PC-3 (cell line): ENCODE measurements at regions not wholly inside any gene's neighbourhood (a gene's known extent, or its start where the extent isn't known, plus 50 kb on each side); places are given as distances from the start of the nearest gene placed in this dataset.

ENCODE experiments used
- ATAC-seq: fragments of 200-7000 bp; cut with Tn5 transposase; 2 replicates; pipeline ENCODE4 v1.9.1; 2020; ENCODE audit warnings: mild to moderate bottlenecking, moderate library complexity
- BruUV-seq: library from RNA; stranded (reverse); fragments of 400-500 nt; replicated peaks from 2 replicates; lab custom pipeline; 2021; lab: Mats Ljungman, UMichigan
- CTCF ChIA-PET: fragments of 300-600 bp; sonication (Branson Sonifier 250); formaldehyde crosslinking; loops from one replicate; lab custom pipeline; 2022; ENCODE audit warnings: antibody characterized with exemption; lab: Charles Lee
- POLR2A ChIA-PET: fragments of 300-600 bp; sonication (Branson Sonifier 250); formaldehyde crosslinking; loops from one replicate; lab custom pipeline; 2022; ENCODE audit warnings: antibody characterized with exemption; ENCODE audit not compliant: unreplicated experiment; lab: Charles Lee
- DNase-seq: peaks from one replicate; pipeline ENCODE4 v3.0.0-alpha.2; 2015
- H2AFZ ChIP-seq: fragments of 300-600 bp; sonication (generic); 2 replicates; pipeline ENCODE4 v1.6.0; 2016; ENCODE audit warnings: antibody characterized with exemption, low read length
- H3F3A ChIP-seq: fragments of 300-600 bp; sonication (generic); one replicate; pipeline ENCODE4 v1.6.0; 2017; ENCODE audit warnings: antibody characterized with exemption, low read length, control low read depth, mild to moderate bottlenecking; ENCODE audit not compliant: unreplicated experiment
- H3K27ac ChIP-seq: fragments of 300-600 bp; sonication (generic); 2 replicates; pipeline ENCODE4 v1.5.1; 2016; ENCODE audit warnings: mild to moderate bottlenecking, low read length
- H3K27me3 ChIP-seq: fragments of 300-600 bp; sonication (generic); 2 replicates; pipeline ENCODE4 v1.6.1; 2016; ENCODE audit warnings: low read length, mixed read lengths
- H3K36me3 ChIP-seq: fragments of 300-600 bp; sonication (generic); 2 replicates; pipeline ENCODE4 v1.6.1; 2016; ENCODE audit warnings: low read depth, mixed run types, low read length, mixed read lengths
- H3K4me1 ChIP-seq: fragments of 300-600 bp; sonication (generic); 2 replicates; pipeline ENCODE4 v1.5.1; 2016; ENCODE audit warnings: low read length; ENCODE audit not compliant: insufficient read depth
- H3K4me2 ChIP-seq: fragments of 300-600 bp; sonication (generic); 2 replicates; pipeline ENCODE4 v1.6.0; 2016; ENCODE audit warnings: low read length
- H3K4me3 ChIP-seq: fragments of 300-600 bp; sonication (generic); 2 replicates; pipeline ENCODE4 v1.5.1; 2016; ENCODE audit warnings: mild to moderate bottlenecking, low read length, mixed read lengths
- H3K79me2 ChIP-seq: fragments of 300-600 bp; sonication (generic); 2 replicates; pipeline ENCODE4 v1.6.1; 2017; ENCODE audit warnings: low read length, mixed read lengths
- H3K9ac ChIP-seq: fragments of 300-600 bp; sonication (generic); 2 replicates; pipeline ENCODE4 v1.6.0; 2016; ENCODE audit warnings: mild to moderate bottlenecking, low read length
- H3K9me2 ChIP-seq: fragments of 300-600 bp; sonication (generic); replicated peaks from 2 replicates; pipeline ENCODE4 v1.6.1; 2016; ENCODE audit warnings: mixed run types, low read length, mixed read lengths
- H3K9me3 ChIP-seq: fragments of 300-600 bp; sonication (generic); 2 replicates; pipeline ENCODE4 v1.6.1; 2016; ENCODE audit warnings: low read length, mixed read lengths
- H4K20me1 ChIP-seq: fragments of 300-600 bp; sonication (generic); 2 replicates; pipeline ENCODE4 v1.6.1; 2016; ENCODE audit warnings: low read length, mixed read lengths
- CTCF ChIP-seq: fragments of 300-600 bp; sonication (generic); conservative IDR thresholded peaks from 2 replicates; pipeline ENCODE4 v1.5.1; 2017; ENCODE audit warnings: antibody characterized with exemption, low read depth, mild to moderate bottlenecking, low read length
- EZH2 ChIP-seq: fragments of 300-600 bp; sonication (generic); IDR thresholded peaks from one replicate; pipeline ENCODE4 v1.6.1; 2017; ENCODE audit warnings: antibody characterized with exemption, mild to moderate bottlenecking, low read length; ENCODE audit not compliant: unreplicated experiment
- EZH2phosphoT487 ChIP-seq: fragments of 300-600 bp; sonication (generic); IDR thresholded peaks from 2 replicates; pipeline ENCODE4 v1.6.1; 2018; ENCODE audit warnings: mild to moderate bottlenecking, antibody characterized with exemption, low read length, borderline replicate concordance
- intact Hi-C: fragments of 100-400 bp; cut with micrococcal nuclease; formaldehyde crosslinking; loops from 2 replicates; pipeline ENCODE4 v1.9.0; 2023

DNA sequence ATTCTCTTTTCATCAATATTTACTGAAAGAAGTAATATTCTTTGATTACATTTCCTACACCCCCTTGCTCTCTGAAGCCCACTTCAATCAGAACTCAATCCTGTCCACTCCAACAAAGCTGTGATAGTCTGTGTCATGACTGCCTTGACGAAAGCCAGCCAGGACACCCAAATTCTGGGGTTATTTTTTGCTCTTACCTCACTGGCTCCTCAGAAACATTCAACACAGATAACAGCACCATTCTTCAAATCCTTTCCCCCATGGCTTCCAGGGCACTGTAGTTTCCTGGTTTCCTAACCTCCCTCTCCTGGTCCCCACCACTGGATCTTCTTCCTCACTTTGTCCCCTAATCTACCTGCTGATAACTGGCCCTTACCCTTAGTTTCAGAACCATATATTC is 106.1 kb upstream of the FER start:
- H3K79me2 ChIP-seq, result no peaks in the 10 kb centered on the region
- H3K27me3 ChIP-seq, result no peaks in the 10 kb centered on the region
- DNase-seq, result no peak
- H3K9me2 ChIP-seq, result no peaks in the 10 kb centered on the region
- TF ChIP-seq CTCF (no peak), EZH2 (no peak), EZH2phosphoT487 (no peak)
- no peaks in the 10 kb centered on the region for H3K36me3 ChIP-seq
- no peak overlapping the region for H3K4me2 ChIP-seq
- no peaks in the 10 kb centered on the region for H4K20me1 ChIP-seq
- no peak overlapping the region for H3K9ac ChIP-seq
- ChIA-PET CTCF (no interaction called here), POLR2A (no interaction called here)
- H3K27ac ChIP-seq, result no peak overlapping the region
- no TSS peak for BruUV-seq
- no peak overlapping the region for H3K4me3 ChIP-seq
- H3F3A ChIP-seq, result no peaks in the 10 kb centered on the region
- intact Hi-C loops, result loop anchor here (5.0 kb wide), 3 partner anchors 41 to 276 kb away; no protein-coding TSS in a partner anchor
- no peaks in the 10 kb centered on the region for H3K9me3 ChIP-seq
- no peak for ATAC-seq
- H3K4me1 ChIP-seq, result peaks cover 4% of the 10 kb centered on the region; the same call in 1 of the 2 replicates
- H2AFZ ChIP-seq, result peak overlapping the region; percentile 51

DNA sequence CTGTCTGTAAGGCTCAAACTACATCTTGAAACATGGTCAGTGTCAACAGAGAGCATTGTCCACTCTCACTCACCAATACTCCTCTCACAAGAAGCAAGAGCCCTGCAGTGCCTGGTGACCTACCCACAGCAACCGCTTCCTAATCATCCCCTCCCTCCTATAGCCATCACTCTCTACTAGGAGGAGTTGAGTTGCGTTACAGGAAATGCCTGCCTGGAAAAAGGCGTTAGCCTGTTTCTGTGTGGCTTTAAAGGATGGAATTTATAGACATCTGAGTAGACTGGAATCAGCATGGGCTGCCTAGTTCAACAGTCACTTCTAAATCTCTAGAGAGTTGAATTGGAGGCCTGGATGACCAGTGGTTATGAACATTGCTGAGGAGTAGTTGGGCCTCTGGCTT is 108.3 kb upstream of the FER start:
- H2AFZ ChIP-seq, result no peak overlapping the region
- no peaks in the 10 kb centered on the region for H3K79me2 ChIP-seq
- peaks cover 4% of the 10 kb centered on the region; the same call in 1 of the 2 replicates for H3K4me1 ChIP-seq
- H3K9ac ChIP-seq, result no peak overlapping the region
- H3K36me3 ChIP-seq, result no peaks in the 10 kb centered on the region
- intact Hi-C loops, result no loop called here
- DNase-seq, result no peak
- H3K4me3 ChIP-seq, result no peak overlapping the region
- H3K27ac ChIP-seq, result no peak overlapping the region
- no peaks in the 10 kb centered on the region for H3K9me3 ChIP-seq
- no peaks in the 10 kb centered on the region for H3K27me3 ChIP-seq
- ATAC-seq, result no peak
- no peak overlapping the region for H3K4me2 ChIP-seq
- TF ChIP-seq EZH2phosphoT487 (no peak), CTCF (no peak), EZH2 (no peak)
- H3K9me2 ChIP-seq, result no peaks in the 10 kb centered on the region
- CTCF ChIA-PET, result no interaction called here
- no peaks in the 10 kb centered on the region for H3F3A ChIP-seq
- H4K20me1 ChIP-seq, result no peaks in the 10 kb centered on the region
- no TSS peak for BruUV-seq
- POLR2A ChIA-PET, result no interaction called here

DNA sequence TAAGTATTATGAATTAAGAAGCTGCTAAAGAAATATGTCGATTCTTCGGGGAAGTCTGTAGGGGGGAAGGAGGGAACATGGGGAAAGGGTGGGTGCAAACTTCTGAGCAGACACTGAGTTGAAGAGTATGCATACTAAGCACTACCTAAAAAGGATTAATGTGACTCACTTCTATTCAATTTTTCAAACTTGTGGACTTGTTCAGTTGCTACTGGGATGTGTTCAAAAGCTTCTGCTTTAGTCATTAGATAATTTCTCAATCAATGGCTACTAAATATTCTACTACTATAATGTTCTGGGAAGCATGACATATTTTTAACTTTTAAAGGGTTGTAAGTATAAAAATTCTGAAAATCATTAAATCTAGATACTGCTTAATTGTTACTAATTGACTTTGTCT is 109.7 kb upstream of the FER start:
- Histone ChIP-seq H3K9me2 (no peaks in the 10 kb centered on the region), H2AFZ (no peak overlapping the region), H3K4me2 (no peak overlapping the region), H4K20me1 (no peaks in the 10 kb centered on the region), H3K36me3 (no peaks in the 10 kb centered on the region), H3K27me3 (no peaks in the 10 kb centered on the region), H3K27ac (no peak overlapping the region), H3K4me3 (no peak overlapping the region), H3F3A (no peaks in the 10 kb centered on the region), H3K4me1 (peaks cover 4% of the 10 kb centered on the region; the same call in 1 of the 2 replicates), H3K9me3 (no peaks in the 10 kb centered on the region), H3K9ac (no peak overlapping the region), H3K79me2 (no peaks in the 10 kb centered on the region)
- ChIA-PET POLR2A (no interaction called here), CTCF (no interaction called here)
- DNase-seq (no peak), ATAC-seq (no peak)
- TF ChIP-seq CTCF (no peak), EZH2phosphoT487 (no peak), EZH2 (no peak)
- intact Hi-C loops, result no loop called here
- no TSS peak for BruUV-seq
